GM19043 (cell line): ENCODE measurements at regions not wholly inside any gene's neighbourhood (a gene's known extent, or its start where the extent isn't known, plus 50 kb on each side); places are given as distances from the start of the nearest gene placed in this dataset.
"Not testable (repeated sequence)": the region's sequence is repeated elsewhere in the genome, so short reads cannot be mapped to it uniquely, and the experiment has no call there.

ENCODE experiments used
- ATAC-seq: cut with Tn5 transposase; IDR thresholded peaks from one replicate; pipeline ENCODE4 v1.9.1; 2021; ENCODE audit warnings: low read depth; ENCODE audit not compliant: unreplicated experiment

- ATAC-seq, result no peak
These were observed 232.4 kb upstream of the FBXO33 start for GRCh38 chr14:39664646-39665045.

DNA sequence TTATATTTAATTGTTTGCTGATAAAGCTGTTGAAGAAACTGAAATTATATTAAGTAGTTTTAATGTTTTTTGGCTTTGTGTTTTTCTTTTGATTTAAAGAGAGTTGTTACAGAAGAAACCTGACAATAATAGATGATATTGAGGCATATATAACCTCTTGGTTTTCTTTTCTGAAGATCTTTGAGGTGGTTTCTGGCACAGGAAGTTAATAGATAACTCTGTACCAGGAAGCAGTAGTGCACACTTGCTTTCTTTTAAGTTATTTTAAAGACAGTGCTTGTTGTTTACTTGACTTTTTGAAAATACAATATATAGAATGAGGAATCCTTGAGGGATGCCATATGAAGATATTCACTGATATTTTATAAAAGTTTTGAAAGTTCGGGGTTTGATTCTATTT lies 209.0 kb upstream of the FBXO33 start:
- no peak for ATAC-seq

- not testable (repeated sequence) for ATAC-seq
These were observed 206.8 kb upstream of the FBXO33 start for GRCh38 chr14:39639009-39639408.

GRCh38 chr14:39628087-39628486 lies 195.9 kb upstream of the FBXO33 start:
- ATAC-seq, result no peak

DNA sequence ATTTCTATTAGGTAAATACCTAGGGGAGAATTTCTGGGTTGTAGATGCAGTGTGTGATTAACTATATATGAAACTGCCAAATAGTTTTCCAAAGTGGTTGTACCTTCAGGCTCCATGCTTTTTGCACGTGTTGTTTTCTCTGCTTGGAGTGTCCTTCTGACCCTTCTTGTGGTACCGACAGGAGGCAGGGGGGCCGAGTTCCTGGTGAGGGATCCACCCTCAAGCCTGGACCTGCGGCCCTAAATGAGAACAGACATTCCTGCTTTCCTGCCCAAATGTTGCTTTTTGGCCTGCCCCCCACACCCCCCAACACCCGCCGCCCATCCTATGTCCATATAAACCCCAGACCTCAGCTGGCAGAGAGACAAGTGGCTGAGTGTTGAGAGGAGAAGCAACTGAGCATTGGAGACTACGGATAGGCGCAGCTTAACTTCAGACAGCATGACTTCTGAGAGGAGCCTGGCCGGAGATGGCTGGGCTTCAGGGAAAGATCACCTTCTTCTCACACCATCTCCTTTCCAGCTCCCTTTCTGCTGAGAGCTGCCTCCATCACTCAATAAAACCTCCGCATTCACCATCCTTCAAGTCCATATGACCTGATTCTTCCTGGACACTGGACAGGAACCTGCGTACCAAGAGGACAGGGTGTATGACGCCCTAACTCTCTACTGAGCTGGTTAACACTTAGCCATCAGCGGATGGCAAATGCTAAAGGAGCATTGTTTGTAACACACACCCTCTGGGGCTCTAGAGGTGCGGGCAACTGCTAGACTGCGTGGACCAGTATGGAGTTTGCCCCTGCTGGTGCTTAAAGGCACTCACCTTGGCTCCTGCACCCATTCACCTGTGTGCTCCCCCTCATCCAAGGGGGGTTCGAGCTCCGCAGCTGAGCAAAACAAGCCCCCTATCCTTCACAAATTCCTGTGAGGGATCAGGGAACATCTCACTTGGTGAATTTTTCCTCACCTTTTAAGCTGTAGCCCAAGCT lies 194.7 kb upstream of the FBXO33 start:
- ATAC-seq, result no peak

- ATAC-seq, result no peak
These were observed 189.4 kb upstream of the FBXO33 start for GRCh38 chr14:39621678-39622077.

DNA sequence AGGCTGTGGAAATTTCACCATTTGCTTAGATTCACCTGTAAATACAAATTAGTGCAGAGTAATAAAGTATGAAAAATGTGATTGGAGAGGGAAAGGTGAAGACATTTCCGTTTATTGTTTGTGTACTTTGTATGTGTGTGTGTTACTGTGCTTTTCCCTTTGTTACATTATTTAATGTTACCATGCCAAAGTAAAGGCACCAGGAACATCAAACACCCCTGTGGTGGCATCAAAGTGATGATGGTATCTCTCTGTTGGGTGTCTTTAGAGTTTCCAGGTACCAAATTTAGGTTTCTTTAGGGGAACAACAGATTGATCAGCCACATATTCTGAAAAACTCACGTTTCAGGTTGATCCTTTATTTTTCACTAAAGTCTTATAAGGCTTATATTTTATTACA lies 189.0 kb upstream of the FBXO33 start:
- no peak for ATAC-seq

DNA sequence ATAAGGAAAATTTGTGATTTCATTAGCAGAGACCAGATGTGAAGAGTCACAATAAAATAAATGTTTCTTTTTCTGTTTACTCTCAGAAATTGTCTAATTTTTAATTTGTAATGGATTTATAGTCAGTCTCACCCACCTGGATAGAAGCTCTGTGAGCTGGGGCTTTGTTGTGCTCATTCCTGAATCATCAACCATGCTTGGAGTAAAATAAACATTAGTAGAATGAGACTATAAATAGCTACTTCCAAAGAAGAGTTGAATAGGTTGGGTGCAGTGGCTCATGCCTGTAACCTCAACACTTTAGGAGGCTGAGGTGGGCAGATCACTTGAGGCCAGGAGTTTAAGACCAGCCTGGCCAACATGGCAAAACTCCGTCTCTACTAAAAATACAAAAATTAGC lies 185.3 kb upstream of the FBXO33 start:
- no peak for ATAC-seq

- ATAC-seq, result no peak
These were observed 183.1 kb upstream of the FBXO33 start for GRCh38 chr14:39615352-39615751.

- ATAC-seq, result no peak
These were observed 182.2 kb upstream of the FBXO33 start for GRCh38 chr14:39614297-39614923.

- no peak for ATAC-seq
These were observed 176.9 kb upstream of the FBXO33 start for GRCh38 chr14:39609119-39609518.

DNA sequence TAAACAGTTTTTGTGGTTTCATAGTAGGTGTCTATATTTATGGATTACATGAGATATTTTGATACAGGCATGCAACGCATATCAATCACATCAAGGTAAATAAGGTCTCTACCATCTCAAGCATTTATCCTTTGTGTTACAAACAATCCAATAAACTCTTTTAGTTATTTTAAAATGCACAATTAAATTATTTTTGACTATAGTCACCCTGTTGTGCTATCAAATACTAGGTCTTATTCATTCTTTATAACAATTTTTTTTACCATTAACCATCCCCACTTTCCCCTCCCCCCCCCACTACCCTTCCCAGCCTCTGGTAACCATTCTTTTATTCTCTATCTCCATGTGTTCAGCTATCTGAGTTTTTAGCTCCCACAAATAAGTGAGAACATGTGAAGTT lies 175.7 kb upstream of the FBXO33 start:
- ATAC-seq, result no peak

DNA sequence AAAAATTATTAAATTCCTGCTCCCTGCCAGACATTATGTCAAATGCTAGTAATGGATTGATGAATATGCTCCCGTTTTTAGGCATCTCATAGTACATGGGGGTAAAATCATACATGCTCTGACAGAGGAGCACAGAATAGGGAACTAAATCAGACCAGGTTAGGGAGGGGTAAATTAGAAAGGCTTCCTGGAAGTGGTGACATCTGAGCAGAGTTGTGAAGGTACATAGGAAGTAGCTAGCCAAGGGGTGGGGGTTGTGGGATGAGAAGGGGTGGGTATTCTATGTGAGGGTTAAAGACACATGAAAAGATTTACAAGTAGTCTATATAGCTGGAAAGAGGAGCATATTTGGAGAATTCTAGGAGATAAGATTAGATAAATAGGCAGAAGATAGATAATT lies 171.7 kb upstream of the FBXO33 start:
- no peak for ATAC-seq

GRCh38 chr14:39593377-39593776 lies 161.1 kb upstream of the FBXO33 start:
- ATAC-seq, result no peak

DNA sequence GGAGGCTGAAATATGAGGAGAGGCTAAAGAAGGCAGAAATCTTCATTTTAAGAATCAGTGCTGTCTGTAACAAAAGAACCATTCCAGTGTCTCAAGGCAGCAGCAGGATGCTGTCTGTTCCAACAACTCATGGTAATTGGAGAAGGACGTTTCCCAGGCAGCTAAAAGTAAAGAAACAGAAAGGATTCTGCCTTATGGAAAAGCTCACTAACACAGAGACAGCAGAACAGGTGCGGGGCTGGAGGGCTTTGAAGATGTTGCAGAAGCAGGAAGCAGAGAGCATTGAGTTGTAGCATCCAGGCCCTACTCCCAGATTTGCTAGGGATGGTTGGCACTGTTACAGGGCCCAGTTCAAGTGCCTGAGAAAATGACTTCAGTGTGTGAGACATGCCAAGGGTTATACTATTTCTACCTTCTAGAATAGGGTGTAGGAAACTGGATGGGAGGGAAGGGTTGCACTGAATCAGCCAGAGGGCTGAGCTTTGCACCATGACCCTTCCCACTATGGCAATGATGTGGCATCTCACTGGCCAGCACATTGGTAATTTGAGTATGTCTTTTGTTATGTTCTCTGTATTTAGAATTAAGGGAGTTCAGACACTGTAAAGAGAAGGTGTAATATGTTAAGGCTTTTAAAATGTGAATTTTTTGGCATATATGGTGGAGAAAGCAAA lies 160.0 kb upstream of the FBXO33 start:
- no peak for ATAC-seq

DNA sequence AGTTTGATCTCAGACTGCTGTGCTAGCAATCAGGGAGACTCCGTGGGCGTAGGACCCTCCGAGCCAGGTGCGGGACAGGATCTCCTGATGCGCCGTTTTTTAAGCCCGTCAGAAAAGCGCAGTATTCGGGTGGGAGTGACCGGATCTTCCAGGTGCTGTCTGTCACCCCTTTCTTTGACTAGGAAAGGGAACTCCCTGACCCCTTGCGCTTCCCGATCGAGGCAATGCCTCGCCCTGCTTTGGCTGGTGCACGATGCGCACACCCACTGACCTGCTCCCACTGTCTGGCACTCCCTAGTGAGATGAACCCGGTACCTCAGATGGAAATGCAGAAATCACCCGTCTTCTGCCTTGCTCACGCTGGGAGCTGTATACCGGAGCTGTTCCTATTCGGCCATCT lies 157.6 kb upstream of the FBXO33 start:
- not testable (repeated sequence) for ATAC-seq

GRCh38 chr14:39582028-39582654 lies 149.9 kb upstream of the FBXO33 start:
- ATAC-seq, result no peak

- ATAC-seq, result no peak
These were observed 149.2 kb upstream of the FBXO33 start for GRCh38 chr14:39581474-39581873.

- no peak for ATAC-seq
These were observed 148.5 kb upstream of the FBXO33 start for GRCh38 chr14:39580696-39581095.

DNA sequence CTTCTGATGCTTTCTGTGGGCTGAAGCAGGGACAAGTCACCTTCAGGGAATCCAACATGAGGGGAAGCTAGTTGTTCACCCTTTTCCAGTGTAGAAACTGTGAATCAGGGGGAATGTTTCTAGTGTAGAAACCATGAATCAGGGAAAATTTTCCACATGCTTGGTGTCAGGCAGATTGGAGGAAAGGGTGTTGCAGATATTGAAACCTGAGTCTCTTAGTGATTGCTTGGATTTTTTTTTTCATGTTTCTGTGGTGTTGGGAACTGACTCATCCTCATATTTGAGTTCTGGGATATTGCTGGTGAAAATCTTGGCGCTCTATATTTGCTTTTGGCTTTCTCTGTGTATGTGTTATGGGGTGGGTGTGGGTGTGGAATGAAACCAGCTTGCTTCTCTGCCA lies 144.5 kb upstream of the FBXO33 start:
- ATAC-seq, result no peak

GRCh38 chr14:39576258-39576657 lies 144.0 kb upstream of the FBXO33 start:
- ATAC-seq, result no peak
